Pancreas (tissue), 10 donors: ENCODE measurements at regions not wholly inside any gene's neighbourhood (a gene's known extent, or its start where the extent isn't known, plus 50 kb on each side); places are given as distances from the start of the nearest gene placed in this dataset.

Experiments
- ATAC-seq, 4 donors: fragments of 200-7000 bp; cut with Tn5 transposase; one replicate each; pipeline versions ENCODE4 v1.8.0 to v1.9.1; 2020; ENCODE audit warnings: mild to moderate bottlenecking in 4 of 4, moderate library complexity in 4 of 4
- DNase-seq, 6 donors: peaks; one replicate each; pipeline ENCODE4 v3.0.0-alpha.2; 2020
- FAIRE-seq: peaks from 2 replicates; lab custom pipeline; 2012; peaks lifted over from hg19 to GRCh38; lab: Jason Lieb, UNC
- H3K27ac ChIP-seq, 4 donors: fragments of 200-600 bp; sonication (generic); 1 replicate in 3 of 4; 2 replicates in 1 of 4; pipeline versions ENCODE4 v1.5.0 to v1.8.0; 2020
- H3K27me3 ChIP-seq, 4 donors: fragments of 200-600 bp; one replicate each; pipeline ENCODE4 v1.8.0; 2021
- H3K36me3 ChIP-seq, 3 donors: fragments of 200-600 bp; sonication (generic) in 1 of 3; one replicate each; pipeline versions ENCODE4 v1.5.0 to v1.8.0; 2020 to 2021
- H3K4me1 ChIP-seq, 3 donors: fragments of 200-600 bp; one replicate each; pipeline ENCODE4 v1.8.0; 2021
- H3K4me3 ChIP-seq, 4 donors: fragments of 200-600 bp; sonication (generic) in 2 of 4; one replicate each; pipeline versions ENCODE4 v1.5.0 to v1.8.0; 2020 to 2021
- H3K9me3 ChIP-seq, 4 donors: fragments of 200-600 bp; one replicate each; pipeline ENCODE4 v1.8.0; 2021
- CTCF ChIP-seq, 4 donors: fragments of 200-600 bp; sonication (generic) in 3 of 4; IDR thresholded peaks; one replicate each; pipeline versions ENCODE4 v1.5.0 to v1.8.0; 2021; ENCODE audit warnings: antibody characterized with exemption in 4 of 4
- WGBS, 2 donors: extraction: QIAGEN DNeasy Blood & Tissue Kit; methylation state at CpG; one replicate each; pipeline ENCODE4 v1.1.7; 2013; 5-methylcytosine and 5-hydroxymethylcytosine counted together
- intact Hi-C, 3 donors: fragments of 100-400 bp; cut with DNase I; formaldehyde crosslinking; loops; one replicate each; pipeline versions ENCODE4 v1.11.1 to v1.14.2; 2022
- donor health status: healthy with polysubstance abuse.
- donor health status: DM: no; HTN: no; CAD: no; lungs with moderate emphysema.
- donor health status: DM: no; HTN: no; CAD: no.
- donor health status: control.
- donor health status: control.
- donor health status: Bipolar disorder and iron deficiency.
- donor health status: DM: yes; HTN: yes; CAD: no.
- donor health status: DM: no; HTN: no; CAD: no.
- donor health status: DM: no; HTN: no; CAD: no.
- donor health status: DM: yes; HTN: yes; CAD: no.

GRCh38 chr20:57999465-58000111 lies 228.9 kb downstream of the ANKRD60 start:
- H3K4me3 ChIP-seq: no peak overlapping the region
- no peaks in the 10 kb centered on the region for H3K27me3 ChIP-seq
- FAIRE-seq: no peak
- peak; percentile 39 to 64 (median 60) for ATAC-seq
- H3K9me3 ChIP-seq: no peaks in the 10 kb centered on the region
- H3K4me1 ChIP-seq: peaks cover 0 to 5% (median 4%) of the 10 kb centered on the region in 3 donors
- intact Hi-C loops: no loop called here
- peak in 2 of 6 donors; percentile 42 for DNase-seq
- WGBS, 2 donors: 10 to 12% methylated on average over 17 of the region's 17 CpGs
- TF ChIP-seq CTCF (IDR thresholded peaks at IDR 0.05): no peak
- no peaks in the 10 kb centered on the region for H3K36me3 ChIP-seq
- H3K27ac ChIP-seq: peak overlapping the region; percentile 45 to 74 (median 62)

GRCh38 chr20:57998981-57999464 lies 229.4 kb downstream of the ANKRD60 start:
- peak in 1 of 6 donors; percentile 37 for DNase-seq
- Histone ChIP-seq H3K27me3 (no peaks in the 10 kb centered on the region), H3K4me3 (no peak overlapping the region), H3K27ac (peak overlapping the region; percentile 45 to 74 (median 62)), H3K4me1 (peaks cover 0 to 5% (median 4%) of the 10 kb centered on the region in 3 donors), H3K9me3 (no peaks in the 10 kb centered on the region), H3K36me3 (no peaks in the 10 kb centered on the region)
- intact Hi-C loops: no loop called here
- WGBS, 2 donors: 47 to 49% methylated on average over 9 of the region's 9 CpGs
- ATAC-seq: no peak
- no peak for FAIRE-seq
- no peak for TF ChIP-seq CTCF (IDR thresholded peaks at IDR 0.05)

- ATAC-seq (no peak), DNase-seq (peak in 1 of 6 donors; percentile 19), FAIRE-seq (no peak)
- intact Hi-C loops: no loop called here
- Histone ChIP-seq H3K27ac (peak overlapping the region; percentile 45 to 74 (median 62)), H3K27me3 (no peaks in the 10 kb centered on the region), H3K36me3 (no peaks in the 10 kb centered on the region), H3K4me3 (no peak overlapping the region), H3K9me3 (no peaks in the 10 kb centered on the region), H3K4me1 (peaks cover 0 to 5% (median 4%) of the 10 kb centered on the region in 3 donors)
- no peak for TF ChIP-seq CTCF (IDR thresholded peaks at IDR 0.05)
- WGBS, 2 donors: 63 to 65% methylated on average over 6 of the region's 6 CpGs
These were observed 230.2 kb downstream of the ANKRD60 start for GRCh38 chr20:57998276-57998675.

GRCh38 chr20:57996936-57997890 lies 231.2 kb downstream of the ANKRD60 start:
- ATAC-seq: no peak
- 28 to 47% methylated on average over 2 of the region's 2 CpGs for WGBS, 2 donors
- H3K27ac ChIP-seq: no peak overlapping the region
- no peaks in the 10 kb centered on the region for H3K9me3 ChIP-seq
- no peak for FAIRE-seq
- DNase-seq: peak in 1 of 6 donors; percentile 8
- intact Hi-C loops: no loop called here
- peaks cover 0 to 5% (median 4%) of the 10 kb centered on the region in 3 donors for H3K4me1 ChIP-seq
- no peak for TF ChIP-seq CTCF (IDR thresholded peaks at IDR 0.05)
- H3K4me3 ChIP-seq: no peak overlapping the region
- no peaks in the 10 kb centered on the region for H3K36me3 ChIP-seq
- no peaks in the 10 kb centered on the region for H3K27me3 ChIP-seq
